Ishikawa (cell line): ENCODE measurements at regions not wholly inside any gene's neighbourhood (a gene's known extent, or its start where the extent isn't known, plus 50 kb on each side); places are given as distances from the start of the nearest gene placed in this dataset.

Experiments used
- CEBPB ChIP-seq: IDR thresholded peaks from 2 replicates; pipeline ENCODE4 v1.6.1; 2012
- EP300 ChIP-seq: IDR thresholded peaks from 2 replicates; pipeline ENCODE4 v1.6.1; 2012; ENCODE audit warnings: borderline replicate concordance
- FOXM1 ChIP-seq: IDR thresholded peaks from 2 replicates; pipeline ENCODE4 v1.6.1; 2012; ENCODE audit warnings: low read depth, borderline replicate concordance
- MAX ChIP-seq: IDR thresholded peaks from 2 replicates; pipeline ENCODE4 v1.6.1; 2012
- REST ChIP-seq: IDR thresholded peaks from 2 replicates; pipeline ENCODE4 v1.6.1; 2012; ENCODE audit warnings: low read depth, mild to moderate bottlenecking
- TCF12 ChIP-seq: IDR thresholded peaks from 2 replicates; pipeline ENCODE4 v1.6.1; 2012; ENCODE audit warnings: low read depth
- TEAD4 ChIP-seq: IDR thresholded peaks from 2 replicates; pipeline ENCODE4 v1.6.1; 2012
- YY1 ChIP-seq: IDR thresholded peaks from 2 replicates; pipeline ENCODE4 v1.6.1; 2012; ENCODE audit warnings: low read depth
- ZBTB7A ChIP-seq: IDR thresholded peaks from 2 replicates; pipeline ENCODE4 v1.6.1; 2012; ENCODE audit warnings: low read depth

DNA sequence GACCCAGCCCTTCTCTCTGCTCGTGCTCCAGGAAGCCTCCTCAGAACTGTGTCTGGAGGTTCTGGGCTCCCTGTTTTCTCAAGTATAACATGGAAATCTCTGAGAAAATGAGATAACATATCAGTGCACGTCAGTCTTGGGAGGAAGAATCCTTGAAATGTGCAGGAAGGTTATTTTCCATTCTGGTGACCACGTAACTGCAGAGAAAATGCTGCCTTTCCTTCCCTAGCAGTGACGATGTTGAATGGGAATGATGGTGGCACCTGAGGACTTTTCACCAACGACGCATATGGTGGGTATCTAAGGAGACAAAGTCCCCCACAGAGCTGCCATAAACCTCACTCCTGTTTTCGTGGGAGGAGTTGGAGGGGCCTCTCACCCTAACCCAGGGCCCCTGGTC, 272.1 kb upstream of the SIX2 start:
- TF ChIP-seq EP300 (no peak), FOXM1 (no peak), YY1 (no peak), REST (no peak), TEAD4 (no peak), MAX (no peak), TCF12 (no peak), CEBPB (no peak), ZBTB7A (no peak)
